ENCODE measurements at regions not wholly inside any gene's neighbourhood (a gene's known extent, or its start where the extent isn't known, plus 50 kb on each side); places are given as distances from the start of the nearest gene placed in this dataset.

DNA sequence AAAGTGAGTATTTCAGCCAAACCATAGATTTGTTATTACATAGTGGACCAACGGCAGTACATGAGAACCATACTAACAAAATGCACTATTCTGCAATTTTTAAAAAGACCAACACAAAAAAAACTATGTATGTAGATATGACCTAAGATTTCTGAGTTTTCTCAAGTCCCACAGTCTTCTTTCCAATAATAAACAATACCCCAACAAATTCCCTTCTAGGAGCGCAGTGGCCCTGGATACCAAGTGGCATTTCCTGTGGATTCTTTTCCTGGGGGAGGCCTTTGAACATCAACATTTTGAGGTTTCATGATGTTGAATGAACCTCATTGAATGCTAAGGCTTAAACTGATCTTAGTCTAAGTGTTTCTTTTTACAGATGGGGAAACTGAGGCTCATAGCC lies 210.5 kb downstream of the BCAT1 start:
- H3K4me2 ChIP-seq (ENCODE audit: control insufficient read depth, extremely low read depth, insufficient read depth, low read depth, low read length), result no peak overlapping the region
- dilution Hi-C loops (cut with MboI; ENCODE audit: extremely low pct_ligation_motif_present, low sequenced_read_pairs), result no loop called here
- no peaks in the 10 kb centered on the region for H4K20me1 ChIP-seq (ENCODE audit: control insufficient read depth, extremely low read depth, insufficient read depth, low read length)
- H3K27ac ChIP-seq (ENCODE audit: control insufficient read depth, insufficient read depth, low read length), result no peak overlapping the region
- H2AFZ ChIP-seq (ENCODE audit: control insufficient read depth, low read length), result no peak overlapping the region
- H3K9ac ChIP-seq (ENCODE audit: control insufficient read depth, extremely low read depth, insufficient read depth, low read length), result no peak overlapping the region
- DNase-seq (ENCODE audit: low read depth, low spot score), result no peak
- H3K27me3 ChIP-seq (ENCODE audit: control insufficient read depth, extremely low read depth, insufficient read depth, low read length), result no peaks in the 10 kb centered on the region
- no peak for FAIRE-seq
- H3K36me3 ChIP-seq (ENCODE audit: control insufficient read depth in 2 of 2, extremely low read depth in 1 of 2, insufficient read depth in 2 of 2, low read length in 2 of 2), result no peaks in the 10 kb centered on the region
- no peaks in the 10 kb centered on the region for H3K9me3 ChIP-seq (ENCODE audit: control insufficient read depth, low read depth, low read length)
- H3K79me2 ChIP-seq (ENCODE audit: control insufficient read depth, insufficient read depth, low read length), result no peaks in the 10 kb centered on the region
- no peak overlapping the region for H3K4me3 ChIP-seq (ENCODE audit: control insufficient read depth in 2 of 3, extremely low read depth in 1 of 3, insufficient read depth in 2 of 3, low read depth in 1 of 3, low read length in 3 of 3)
- H3K4me1 ChIP-seq (ENCODE audit: control insufficient read depth, extremely low read depth, insufficient read depth, low read length), result no peaks in the 10 kb centered on the region
- TF ChIP-seq EZH2 (IDR thresholded peaks at IDR 0.05; ENCODE audit: low read length) (no peak), CTCF (optimal IDR thresholded peaks at IDR 0.05 in 1 of 3, IDR thresholded peaks at IDR 0.05 in 1 of 3, conservative IDR thresholded peaks at IDR 0.05 in 1 of 3; ENCODE audit: extremely low read depth in 1 of 3, insufficient read depth in 2 of 3, low read length in 3 of 3) (no peak)
- no peaks in the 10 kb centered on the region for H3K9me1 ChIP-seq (ENCODE audit: control insufficient read depth, extremely low read depth, insufficient read depth, low read length)

- Histone ChIP-seq H3K9ac (ENCODE audit: control insufficient read depth, extremely low read depth, insufficient read depth, low read length) (no peak overlapping the region), H4K20me1 (ENCODE audit: control insufficient read depth, extremely low read depth, insufficient read depth, low read length) (no peaks in the 10 kb centered on the region), H3K4me2 (ENCODE audit: control insufficient read depth, extremely low read depth, insufficient read depth, low read depth, low read length) (no peak overlapping the region), H3K79me2 (ENCODE audit: control insufficient read depth, insufficient read depth, low read length) (no peaks in the 10 kb centered on the region), H3K9me1 (ENCODE audit: control insufficient read depth, extremely low read depth, insufficient read depth, low read length) (no peaks in the 10 kb centered on the region), H3K36me3 (ENCODE audit: control insufficient read depth in 2 of 2, extremely low read depth in 1 of 2, insufficient read depth in 2 of 2, low read length in 2 of 2) (no peaks in the 10 kb centered on the region), H3K9me3 (ENCODE audit: control insufficient read depth, low read depth, low read length) (no peaks in the 10 kb centered on the region), H2AFZ (ENCODE audit: control insufficient read depth, low read length) (no peak overlapping the region), H3K4me3 (ENCODE audit: control insufficient read depth in 2 of 3, extremely low read depth in 1 of 3, insufficient read depth in 2 of 3, low read depth in 1 of 3, low read length in 3 of 3) (no peak overlapping the region), H3K4me1 (ENCODE audit: control insufficient read depth, extremely low read depth, insufficient read depth, low read length) (no peaks in the 10 kb centered on the region), H3K27ac (ENCODE audit: control insufficient read depth, insufficient read depth, low read length) (no peak overlapping the region), H3K27me3 (ENCODE audit: control insufficient read depth, extremely low read depth, insufficient read depth, low read length) (no peaks in the 10 kb centered on the region)
- FAIRE-seq (no peak), DNase-seq (ENCODE audit: low read depth, low spot score) (no peak)
- TF ChIP-seq CTCF (optimal IDR thresholded peaks at IDR 0.05 in 1 of 3, IDR thresholded peaks at IDR 0.05 in 1 of 3, conservative IDR thresholded peaks at IDR 0.05 in 1 of 3; ENCODE audit: extremely low read depth in 1 of 3, insufficient read depth in 2 of 3, low read length in 3 of 3) (no peak), EZH2 (IDR thresholded peaks at IDR 0.05; ENCODE audit: low read length) (no peak)
- dilution Hi-C loops (cut with MboI; ENCODE audit: extremely low pct_ligation_motif_present, low sequenced_read_pairs), result no loop called here
Observed at GRCh38 chr12:24731596-24731995, 217.3 kb downstream of the BCAT1 start.

Data from keratinocyte (primary cell).